Thyroid gland (tissue), 4 donors: ENCODE measurements at regions not wholly inside any gene's neighbourhood (a gene's known extent, or its start where the extent isn't known, plus 50 kb on each side); places are given as distances from the start of the nearest gene placed in this dataset.

Experiments used
- CTCF ChIP-seq, 6 experiments: fragments of 200-600 bp in 3 of 6; fragments of 450-650 bp in 3 of 6; sonication (generic) in 3 of 6; IDR thresholded peaks; one replicate each; pipeline ENCODE4 v1.5.1; 2016 to 2019; ENCODE audit warnings: antibody characterized with exemption in 6 of 6, mild to moderate bottlenecking in 2 of 6, inconsistent platforms in 1 of 6, moderate library complexity in 1 of 6
- POLR2A ChIP-seq, 2 donors: fragments of 450-650 bp; IDR thresholded peaks; one replicate each; pipeline ENCODE4 v1.6.1; 2017; ENCODE audit warnings: antibody characterized with exemption in 2 of 2, mild to moderate bottlenecking in 2 of 2, moderate library complexity in 1 of 2

DNA sequence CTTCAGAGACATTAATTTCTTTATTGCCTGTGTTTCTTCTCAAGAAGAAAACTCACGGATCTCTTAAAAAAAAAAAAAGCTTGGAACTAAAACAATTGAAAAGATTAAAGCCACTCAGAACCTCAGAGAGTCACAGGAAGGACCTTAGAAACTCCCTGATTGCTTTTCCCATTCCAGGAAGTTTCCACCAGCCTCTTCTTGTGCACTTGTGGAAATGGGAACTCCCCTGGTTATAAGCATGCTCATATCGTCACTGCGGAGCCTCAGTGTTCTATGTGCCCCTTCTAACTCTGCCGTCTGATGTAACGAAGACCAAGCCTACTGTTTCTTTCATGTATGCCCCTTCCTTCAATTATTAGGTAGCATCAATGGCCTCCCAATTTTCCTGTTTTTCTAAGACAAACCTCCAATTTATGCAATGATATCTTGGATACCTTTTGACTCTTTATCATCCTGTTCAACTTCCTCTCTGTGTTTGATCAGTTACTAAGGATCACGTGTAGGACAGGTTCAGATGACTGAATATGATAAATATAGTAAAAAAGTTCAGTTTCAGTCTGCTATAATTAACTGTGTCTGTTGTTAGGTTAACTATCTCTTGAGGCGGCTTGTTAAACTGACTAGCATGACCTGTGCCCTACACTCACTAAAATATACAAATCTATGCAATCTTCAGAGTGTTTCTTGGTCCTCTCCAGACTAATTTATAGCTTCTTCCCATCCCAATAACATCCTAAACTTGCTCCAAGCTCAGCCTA lies 593.7 kb upstream of the CHAC2 start:
- TF ChIP-seq CTCF (IDR thresholded peaks at IDR 0.05) (no peak), POLR2A (IDR thresholded peaks at IDR 0.05) (no peak)
